GM13977 (cell line): ENCODE measurements at regions not wholly inside any gene's neighbourhood (a gene's known extent, or its start where the extent isn't known, plus 50 kb on each side); places are given as distances from the start of the nearest gene placed in this dataset.

Experiments
- DNase-seq: peaks from one replicate; pipeline ENCODE4 v3.0.0; 2012; ENCODE audit warnings: low spot score
- CTCF ChIP-seq: IDR thresholded peaks from 2 replicates; pipeline ENCODE4 v1.5.1; 2012; ENCODE audit warnings: mild to moderate bottlenecking, control low read depth; ENCODE audit not compliant: insufficient read depth; ENCODE audit errors: extremely low read depth, missing control alignments
- in situ Hi-C: fragments of 300-500 bp; cut with MboI; formaldehyde crosslinking; loops from one replicate; pipeline ENCODE4 v1.12.0; 2022; ENCODE audit warnings: low sequenced_read_pairs, low pct_unique_long_range_greater_than_20kb, mixed read lengths, inconsistent platforms; ENCODE audit not compliant: unreplicated experiment

GRCh38 chr10:4596951-4597350 lies 229.1 kb upstream of the AKR1E2 start:
- TF ChIP-seq CTCF, result no peak
- in situ Hi-C loops, result no loop called here
- DNase-seq, result no peak

GRCh38 chr10:4595719-4596319 lies 230.2 kb upstream of the AKR1E2 start:
- no peak for DNase-seq
- in situ Hi-C loops, result no loop called here
- no peak for TF ChIP-seq CTCF

DNA sequence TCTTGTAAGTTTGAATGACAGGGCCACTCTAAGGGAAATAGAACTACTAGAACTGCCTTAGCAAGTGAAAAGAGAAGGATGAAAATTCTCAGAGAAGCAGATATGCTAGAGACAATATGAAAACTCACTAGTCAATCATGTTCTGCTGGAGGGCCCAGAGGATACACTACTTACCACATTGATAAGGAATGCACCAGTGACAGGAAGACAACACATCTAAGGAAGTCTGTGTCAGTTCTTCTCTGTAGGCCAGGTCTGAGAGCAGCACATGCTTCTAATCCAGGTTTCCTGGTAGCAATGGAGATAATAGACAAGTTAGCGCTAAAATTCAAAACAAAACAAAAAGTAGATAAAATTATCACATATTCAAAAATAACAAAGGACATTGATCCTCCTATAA lies 235.2 kb upstream of the AKR1E2 start:
- in situ Hi-C loops, result no loop called here
- no peak for TF ChIP-seq CTCF
- no peak for DNase-seq

GRCh38 chr10:4588824-4589223 lies 237.2 kb upstream of the AKR1E2 start:
- no peak for DNase-seq
- TF ChIP-seq CTCF, result no peak
- in situ Hi-C loops, result no loop called here

- DNase-seq, result no peak
- no peak for TF ChIP-seq CTCF
- in situ Hi-C loops, result no loop called here
Measured at GRCh38 chr10:4587466-4587865, 238.5 kb upstream of the AKR1E2 start.

GRCh38 chr10:4586776-4587175 lies 239.2 kb upstream of the AKR1E2 start:
- no peak for DNase-seq
- in situ Hi-C loops, result no loop called here
- TF ChIP-seq CTCF, result no peak

DNA sequence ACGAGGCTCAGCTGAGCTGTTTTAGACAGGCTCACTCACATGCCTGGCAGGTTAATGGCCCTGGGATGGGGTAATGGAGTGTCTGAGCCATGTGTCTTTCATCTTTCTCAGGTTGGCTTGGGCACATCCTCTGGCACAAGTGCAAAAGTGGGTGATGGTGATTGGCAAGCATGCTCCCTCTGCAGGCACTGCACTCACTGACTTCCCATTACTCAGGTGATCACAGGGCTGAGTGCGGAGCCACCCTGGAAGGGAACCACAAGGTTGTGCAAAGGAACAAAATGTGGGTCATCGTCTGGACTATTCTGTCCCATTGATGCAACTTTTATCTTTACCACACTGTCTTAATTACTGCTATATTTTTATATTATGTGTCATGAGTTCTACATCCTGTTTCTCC lies 244.1 kb upstream of the AKR1E2 start:
- DNase-seq, result no peak
- TF ChIP-seq CTCF, result no peak
- in situ Hi-C loops, result no loop called here
